CD14-positive monocyte (primary cell): ENCODE measurements at regions not wholly inside any gene's neighbourhood (a gene's known extent, or its start where the extent isn't known, plus 50 kb on each side); places are given as distances from the start of the nearest gene placed in this dataset.

Source experiments
- DNase-seq, 3 donors: peaks; one replicate each; pipeline ENCODE4 v3.0.0-alpha.2; 2011 to 2022
- H2AFZ ChIP-seq: 2 replicates; pipeline ENCODE4 v1.6.0; 2012; ENCODE audit warnings: mild to moderate bottlenecking, low read depth, low read length, inconsistent platforms; ENCODE audit not compliant: insufficient read depth, poor library complexity, severe bottlenecking
- H3K27ac ChIP-seq, 2 donors: 1 replicate in 1 of 2; 2 replicates in 1 of 2; pipeline ENCODE4 v1.5.1; 2012 to 2013; ENCODE audit warnings: low read length in 2 of 2, control low read depth in 1 of 2, inconsistent platforms in 1 of 2, low read depth in 1 of 2, mild to moderate bottlenecking in 1 of 2
- H3K27me3 ChIP-seq, 2 donors: one replicate each; pipeline versions ENCODE4 v1.6.0 to v1.6.1; 2011 to 2013; ENCODE audit warnings: low read length in 2 of 2; ENCODE audit not compliant: control insufficient read depth in 2 of 2, insufficient read depth in 2 of 2
- H3K36me3 ChIP-seq, 2 donors: replicated peaks in 1 of 2; 1 replicate in 1 of 2; 2 replicates in 1 of 2; pipeline versions ENCODE4 v1.5.1 to v1.6.1; 2012 to 2013; ENCODE audit warnings: low read length in 2 of 2, control low read depth in 1 of 2, inconsistent platforms in 1 of 2, mild to moderate bottlenecking in 1 of 2; ENCODE audit not compliant: insufficient read depth in 2 of 2, control insufficient read depth in 1 of 2
- H3K4me1 ChIP-seq, 2 donors: 1 replicate in 1 of 2; 2 replicates in 1 of 2; pipeline versions ENCODE4 v1.5.1 to v1.6.1; 2012 to 2013; ENCODE audit warnings: low read length in 2 of 2, control low read depth in 1 of 2, inconsistent platforms in 1 of 2, mild to moderate bottlenecking in 1 of 2, moderate library complexity in 1 of 2; ENCODE audit not compliant: insufficient read depth in 2 of 2, control insufficient read depth in 1 of 2
- H3K4me2 ChIP-seq: replicated peaks from 2 replicates; pipeline ENCODE3; 2012; ENCODE audit warnings: low read length, moderate library complexity, mild to moderate bottlenecking; ENCODE audit not compliant: poor library complexity, severe bottlenecking; ENCODE audit errors: extremely low read depth
- H3K4me3 ChIP-seq, 3 experiments: fragments of 200-600 bp in 1 of 3; sonication (generic) in 1 of 3; replicated peaks in 1 of 3; 1 replicate in 2 of 3; 2 replicates in 1 of 3; pipeline ENCODE4 v1.5.1; 2011 to 2013; ENCODE audit warnings: low read length in 3 of 3, mild to moderate bottlenecking in 3 of 3, control low read depth in 2 of 3, low read depth in 2 of 3, inconsistent platforms in 1 of 3, moderate library complexity in 1 of 3
- H3K79me2 ChIP-seq: 2 replicates; pipeline ENCODE4 v1.6.0; 2012; ENCODE audit warnings: mild to moderate bottlenecking, control low read depth, inconsistent platforms, low read length, moderate library complexity; ENCODE audit not compliant: insufficient read depth
- H3K9ac ChIP-seq: 2 replicates; pipeline ENCODE4 v1.6.0; 2017; ENCODE audit warnings: low read length, mild to moderate bottlenecking; ENCODE audit not compliant: insufficient read depth, poor library complexity, severe bottlenecking
- H3K9me3 ChIP-seq, 2 donors: replicated peaks in 1 of 2; 1 replicate in 1 of 2; 2 replicates in 1 of 2; pipeline versions ENCODE4 v1.5.1 to v1.6.1; 2012 to 2013; ENCODE audit warnings: low read length in 2 of 2, control low read depth in 1 of 2; ENCODE audit not compliant: control insufficient read depth in 1 of 2, insufficient read depth in 1 of 2
- H4K20me1 ChIP-seq: 2 replicates; pipeline ENCODE4 v1.6.0; 2012; ENCODE audit warnings: mild to moderate bottlenecking, low read length, control low read depth, moderate library complexity; ENCODE audit not compliant: insufficient read depth
- H3K27ac Mint-ChIP-seq, 7 donors: one replicate each; pipeline ENCODE4 v1.8.0; 2020; ENCODE audit warnings: mild to moderate bottlenecking in 7 of 7, mixed read lengths in 7 of 7, moderate library complexity in 6 of 7, inconsistent platforms in 2 of 7
- H3K27me3 Mint-ChIP-seq, 3 donors: one replicate each; pipeline ENCODE4 v1.8.0; 2021 to 2022; ENCODE audit warnings: low read depth in 3 of 3, mild to moderate bottlenecking in 3 of 3, mixed read lengths in 3 of 3, moderate library complexity in 3 of 3, inconsistent platforms in 1 of 3
- H3K36me3 Mint-ChIP-seq, 2 donors: one replicate each; pipeline ENCODE4 v1.8.0; 2020; ENCODE audit warnings: mixed read lengths in 2 of 2, inconsistent platforms in 1 of 2, mild to moderate bottlenecking in 1 of 2
- H3K4me1 Mint-ChIP-seq: one replicate; pipeline ENCODE4 v1.8.0; 2020; ENCODE audit warnings: mild to moderate bottlenecking, mixed read lengths
- H3K4me3 Mint-ChIP-seq, 2 donors: one replicate each; pipeline ENCODE4 v1.8.0; 2020; ENCODE audit warnings: mild to moderate bottlenecking in 2 of 2, mixed read lengths in 2 of 2, moderate library complexity in 1 of 2
- H3K9me3 Mint-ChIP-seq, 7 donors: one replicate each; pipeline ENCODE4 v1.8.0; 2020 to 2022; ENCODE audit warnings: mixed read lengths in 7 of 7, mild to moderate bottlenecking in 6 of 7, moderate library complexity in 6 of 7, inconsistent platforms in 2 of 7
- CTCF ChIP-seq: fragments of 200-600 bp; IDR thresholded peaks from one replicate; pipeline ENCODE4 v1.8.0; 2022; ENCODE audit warnings: antibody characterized with exemption, mild to moderate bottlenecking
- WGBS: methylation state at CpG from one replicate; pipeline ENCODE4 v1.1.5; 2013; ENCODE audit warnings: missing lambda C conversion rate; ENCODE audit not compliant: insufficient coverage; 5-methylcytosine and 5-hydroxymethylcytosine counted together
- intact Hi-C, 2 donors: fragments of 100-400 bp; cut with micrococcal nuclease; formaldehyde crosslinking; loops; one replicate each; pipeline versions ENCODE4 v1.15.0 to v1.15.1; 2023

- Histone ChIP-seq H3K4me1 (peaks cover 39 to 42% of the 10 kb centered on the region in 2 donors), H4K20me1 (no peaks in the 10 kb centered on the region), H3K27me3 (no peaks in the 10 kb centered on the region), H3K27ac (no peak overlapping the region), H3K4me2 (no peak overlapping the region), H3K9me3 (no peaks in the 10 kb centered on the region), H2AFZ (no peak overlapping the region), H3K9ac (no peak overlapping the region), H3K4me3 (no peak overlapping the region), H3K36me3 (no peaks in the 10 kb centered on the region), H3K79me2 (no peaks in the 10 kb centered on the region)
- DNase-seq: no peak
- Mint-ChIP-seq H3K36me3 (peaks cover 0 to 5% of the 10 kb centered on the region in 2 donors), H3K9me3 (peaks cover 0 to 2% (median 0%) of the 10 kb centered on the region in 7 donors), H3K4me1 (peaks cover 36% of the 10 kb centered on the region), H3K27me3 (peaks cover 0 to 2% (median 0%) of the 10 kb centered on the region in 3 donors), H3K27ac (peak overlapping the region in 6 of 7 donors; percentile 98 to 99 (median 99)), H3K4me3 (no peak overlapping the region)
- WGBS: 100% methylated on average over 8 of the region's 11 CpGs
- intact Hi-C loops: loop anchor here (2.0 kb wide), 2 partner anchors 19 to 69 kb away; partner anchors contain the start of gene KLF6 (in 1 of the 2)
- TF ChIP-seq CTCF: no peak
Observed at GRCh38 chr10:3853547-3854303, 68.7 kb upstream of the KLF6 start.

GRCh38 chr10:3853016-3853415, 68.0 kb upstream of the KLF6 start:
- Histone ChIP-seq H3K4me3 (no peak overlapping the region), H3K36me3 (no peaks in the 10 kb centered on the region), H3K79me2 (no peaks in the 10 kb centered on the region), H2AFZ (no peak overlapping the region), H3K27ac (peak overlapping the region; percentile 99 to 100), H4K20me1 (no peaks in the 10 kb centered on the region), H3K9me3 (no peaks in the 10 kb centered on the region), H3K27me3 (no peaks in the 10 kb centered on the region), H3K4me1 (peaks cover 45 to 48% of the 10 kb centered on the region in 2 donors), H3K4me2 (peak overlapping the region; percentile 10), H3K9ac (peak overlapping the region; percentile 71)
- DNase-seq: no peak
- peaks cover 0 to 5% of the 10 kb centered on the region in 2 donors for H3K36me3 Mint-ChIP-seq
- peaks cover 0 to 2% (median 0%) of the 10 kb centered on the region in 7 donors for H3K9me3 Mint-ChIP-seq
- peaks cover 0 to 2% (median 0%) of the 10 kb centered on the region in 3 donors for H3K27me3 Mint-ChIP-seq
- intact Hi-C loops: loop anchor here in 1 of 2 donors (2.0 kb wide), 1 partner anchor 68 kb away; the partner anchor contains the start of gene KLF6
- WGBS: 93% methylated on average over 7 of the region's 10 CpGs
- TF ChIP-seq CTCF: no peak
- peaks cover 40% of the 10 kb centered on the region for H3K4me1 Mint-ChIP-seq
- no peak overlapping the region for H3K4me3 Mint-ChIP-seq
- H3K27ac Mint-ChIP-seq: peak overlapping the region; percentile 96 to 99 (median 99)
